ENCODE measurements at regions not wholly inside any gene's neighbourhood (a gene's known extent, or its start where the extent isn't known, plus 50 kb on each side); places are given as distances from the start of the nearest gene placed in this dataset.

- no peak for DNase-seq
Measured at GRCh38 chr16:62692685-62693084, 656.4 kb upstream of the CDH8 start.

DNA sequence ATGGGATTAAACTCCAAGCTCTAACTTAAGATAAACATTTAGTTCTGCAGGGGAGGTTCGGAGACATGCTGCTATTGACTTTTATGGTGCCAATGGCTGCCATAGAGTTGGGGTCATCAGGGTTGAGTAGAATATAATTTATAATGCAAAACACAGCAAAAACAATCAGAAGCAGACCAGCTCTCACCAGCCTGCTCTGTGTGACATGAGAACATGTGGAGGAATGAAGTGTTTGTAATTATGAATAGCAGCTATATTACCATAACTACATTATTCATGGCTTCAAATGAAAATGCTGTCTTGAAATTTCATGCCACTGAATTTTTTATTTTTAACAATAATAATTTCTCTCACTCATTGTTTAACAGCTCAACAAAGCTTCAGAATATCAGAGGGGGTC is 645.6 kb upstream of the CDH8 start:
- DNase-seq: no peak

GRCh38 chr16:62678796-62679195 is 642.6 kb upstream of the CDH8 start:
- no peak for DNase-seq

- no peak for DNase-seq
Measured at GRCh38 chr16:62676306-62676705, 640.1 kb upstream of the CDH8 start.

DNA sequence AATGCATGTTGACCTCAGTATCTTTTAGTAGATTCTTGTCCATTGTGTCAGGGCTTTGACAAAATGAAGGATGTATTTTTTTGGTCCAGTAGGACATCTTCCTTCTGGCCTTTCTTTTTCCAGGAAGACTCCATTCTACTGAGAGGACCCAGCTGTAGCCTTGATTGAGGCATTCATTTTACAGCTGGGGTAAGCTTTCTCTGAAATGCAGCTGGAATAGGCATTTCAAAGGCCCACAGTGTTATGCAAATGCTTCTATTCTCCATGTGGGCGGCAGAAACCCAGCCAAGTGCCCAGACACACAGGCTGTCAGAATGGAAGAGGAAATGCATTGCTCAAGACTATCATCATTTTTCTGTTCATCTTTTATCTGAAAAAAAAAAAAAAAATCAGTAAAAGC is 629.0 kb upstream of the CDH8 start:
- no peak for DNase-seq

DNA sequence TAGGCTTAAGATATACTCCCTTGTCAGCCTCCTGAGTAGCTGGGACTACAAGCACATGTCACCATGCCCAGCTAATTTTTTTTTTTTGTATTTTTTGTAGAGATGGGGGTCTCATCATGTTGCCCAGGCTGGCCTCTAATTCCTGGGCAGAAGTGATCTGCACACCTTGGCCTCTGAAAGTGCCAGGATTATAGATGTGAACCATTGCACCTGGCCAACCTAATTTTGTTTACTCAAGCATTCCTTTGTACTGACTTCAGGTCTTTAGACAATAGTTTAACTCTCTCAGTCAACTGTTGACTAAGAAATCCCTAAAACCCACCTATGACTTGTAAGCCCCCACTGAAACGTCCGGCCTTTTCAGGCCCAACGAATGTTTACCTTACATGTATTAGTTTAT is 628.3 kb upstream of the CDH8 start:
- DNase-seq: no peak

DNA sequence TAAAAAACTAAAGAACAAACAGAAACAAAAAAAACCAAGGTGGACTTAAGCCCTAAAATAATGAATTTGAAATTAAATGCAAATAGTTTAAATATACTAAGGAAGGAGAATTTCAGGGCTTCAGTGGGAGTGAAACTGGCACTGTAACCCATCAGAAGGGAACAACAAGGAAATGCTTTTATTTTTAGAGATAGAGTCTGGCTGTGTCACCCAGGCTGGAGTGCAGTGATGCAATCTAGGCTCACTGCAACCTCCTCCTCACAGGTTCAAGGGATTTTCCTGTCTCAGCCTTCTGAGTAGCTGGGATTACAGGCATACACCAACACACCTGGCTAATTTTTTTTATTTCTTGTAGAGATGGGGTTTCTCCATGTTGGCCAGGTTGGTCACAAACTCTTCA is 625.2 kb upstream of the CDH8 start:
- DNase-seq: no peak

GRCh38 chr16:62657116-62657515 is 620.9 kb upstream of the CDH8 start:
- no peak for DNase-seq

DNA sequence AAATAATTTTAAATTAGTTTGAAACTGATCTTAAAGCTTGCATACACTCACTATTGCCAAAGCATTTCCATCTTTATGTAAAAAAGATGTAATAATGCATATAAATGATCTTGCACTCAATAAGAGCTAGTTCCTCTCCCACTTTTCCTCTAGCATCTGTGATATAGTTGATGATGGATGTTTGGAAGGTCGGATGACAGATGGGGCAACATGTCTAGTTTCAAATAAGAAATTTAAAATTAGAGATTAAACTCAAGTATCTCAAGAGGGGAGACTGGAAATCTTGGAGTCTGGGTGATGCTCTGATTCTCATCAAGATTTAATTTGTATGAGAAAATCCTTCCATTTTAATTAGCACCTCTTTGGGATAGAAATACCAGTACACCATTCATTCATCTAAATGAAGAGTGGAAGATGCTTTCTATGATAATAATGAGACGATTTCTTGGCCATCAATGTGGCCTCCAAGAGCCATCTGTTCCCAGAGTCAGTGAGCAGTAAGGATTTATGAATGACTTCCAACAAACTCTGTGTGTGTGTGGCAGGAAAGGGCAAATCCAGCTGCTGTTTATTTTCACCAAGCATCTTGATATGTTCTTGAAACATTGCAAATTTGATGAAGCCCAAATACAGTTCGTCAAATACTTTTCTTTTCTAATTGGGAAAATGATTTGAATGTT is 616.3 kb upstream of the CDH8 start:
- DNase-seq: no peak

GRCh38 chr16:62648256-62648655 is 612.0 kb upstream of the CDH8 start:
- DNase-seq: no peak

DNA sequence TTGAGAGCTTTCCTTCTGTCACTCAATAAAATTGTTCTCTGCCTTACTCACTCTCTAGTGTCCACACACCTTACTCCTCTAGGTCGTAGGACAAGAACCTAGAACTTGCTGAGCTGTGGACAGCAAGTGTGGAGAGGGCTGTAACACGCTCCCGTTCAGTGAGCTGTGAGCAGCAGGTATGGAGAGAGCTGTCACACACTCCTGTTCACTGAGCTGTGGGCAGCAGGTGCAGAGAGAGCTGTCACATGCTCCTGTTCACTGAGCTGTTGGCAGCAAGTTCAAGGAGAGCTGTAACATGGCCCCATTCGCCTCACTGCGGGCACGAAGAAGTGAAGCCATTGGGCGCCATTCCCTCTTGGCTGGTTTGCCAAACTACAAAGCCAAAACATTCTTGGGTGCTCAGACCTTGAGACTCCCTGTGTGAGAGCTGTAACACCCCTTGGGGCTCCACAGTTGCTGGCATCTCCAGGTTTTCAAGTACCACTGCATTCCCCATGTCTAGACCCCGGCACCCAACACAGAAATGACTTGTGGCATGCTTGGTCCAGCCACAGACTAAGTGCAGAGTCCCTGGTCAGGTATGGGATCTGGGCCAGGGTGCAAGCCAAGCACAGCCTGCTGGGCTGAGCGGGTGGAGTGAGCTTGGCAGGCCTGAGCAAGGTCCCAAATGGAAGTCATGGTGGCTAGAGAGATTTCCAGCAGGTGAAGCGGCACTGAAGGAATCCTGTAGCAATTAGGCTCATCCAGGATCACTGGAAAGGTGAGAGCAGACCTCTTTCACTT is 608.0 kb upstream of the CDH8 start:
- no peak for DNase-seq

- no peak for DNase-seq
Measured at GRCh38 chr16:62642677-62643076, 606.4 kb upstream of the CDH8 start.

DNA sequence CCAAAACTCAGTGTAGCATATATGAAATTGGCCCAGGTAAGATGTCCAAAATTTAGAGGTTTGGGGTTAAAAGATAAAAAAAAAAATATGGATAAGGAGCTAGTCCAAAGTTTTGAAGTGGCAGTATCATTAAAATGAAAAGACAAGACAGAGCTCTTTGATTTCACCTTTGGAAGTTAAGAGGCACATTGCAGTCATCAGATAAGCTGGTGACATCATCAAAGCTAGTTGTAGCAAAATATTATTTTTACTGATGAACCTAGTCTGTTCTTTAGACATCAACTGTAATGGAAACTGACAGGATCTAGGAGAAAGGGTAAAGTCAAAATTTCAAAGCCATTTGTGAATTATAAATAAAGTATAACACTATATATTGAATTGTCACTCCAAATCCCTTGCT is 603.7 kb upstream of the CDH8 start:
- no peak for DNase-seq

- no peak for DNase-seq
Measured at GRCh38 chr16:62638964-62639870, 603.0 kb upstream of the CDH8 start.

GRCh38 chr16:62638324-62638911 is 602.2 kb upstream of the CDH8 start:
- DNase-seq: no peak

DNA sequence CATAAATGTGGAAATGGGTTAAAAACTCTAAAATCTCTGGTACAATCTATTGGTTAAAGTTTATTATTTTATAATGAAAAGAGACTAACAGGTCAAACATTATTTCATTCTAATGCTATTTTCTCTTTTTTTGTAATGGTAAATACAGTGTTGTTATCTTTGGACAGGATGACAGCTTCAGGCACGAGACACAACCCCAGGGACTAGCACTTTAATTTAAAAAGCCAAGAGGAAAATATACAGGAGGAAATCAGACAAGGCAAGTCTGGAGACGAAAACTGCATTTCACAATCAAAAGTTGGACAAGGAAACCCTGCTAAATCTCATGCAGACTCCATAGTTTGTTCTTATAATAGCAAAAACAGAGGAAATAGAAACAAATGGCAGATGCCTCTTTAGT is 589.1 kb upstream of the CDH8 start:
- DNase-seq: no peak

- DNase-seq: no peak
Measured at GRCh38 chr16:62620275-62620674, 584.0 kb upstream of the CDH8 start.

- DNase-seq: no peak
Measured at GRCh38 chr16:62615526-62615925, 579.3 kb upstream of the CDH8 start.

DNA sequence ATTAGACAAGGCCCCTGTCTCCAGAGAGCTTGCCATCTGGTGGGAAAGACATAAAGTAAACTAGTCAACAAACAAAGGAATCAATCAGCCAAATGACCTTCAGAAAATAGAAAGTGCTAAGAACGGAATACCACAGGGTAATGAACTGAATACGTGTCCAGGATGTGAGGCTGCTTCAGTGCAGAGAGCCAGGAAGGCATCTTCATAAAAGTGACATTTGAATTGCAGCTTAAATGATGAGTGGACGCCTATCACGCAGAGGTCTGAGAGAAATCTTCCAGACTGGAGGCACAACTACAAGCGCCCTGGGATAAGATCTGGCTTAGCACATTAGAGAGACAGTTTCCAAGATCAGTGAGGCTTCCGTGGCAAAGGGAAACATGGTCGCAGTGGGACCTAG is 574.1 kb upstream of the CDH8 start:
- no peak for DNase-seq

GRCh38 chr16:62602790-62603189 is 566.6 kb upstream of the CDH8 start:
- no peak for DNase-seq

DNA sequence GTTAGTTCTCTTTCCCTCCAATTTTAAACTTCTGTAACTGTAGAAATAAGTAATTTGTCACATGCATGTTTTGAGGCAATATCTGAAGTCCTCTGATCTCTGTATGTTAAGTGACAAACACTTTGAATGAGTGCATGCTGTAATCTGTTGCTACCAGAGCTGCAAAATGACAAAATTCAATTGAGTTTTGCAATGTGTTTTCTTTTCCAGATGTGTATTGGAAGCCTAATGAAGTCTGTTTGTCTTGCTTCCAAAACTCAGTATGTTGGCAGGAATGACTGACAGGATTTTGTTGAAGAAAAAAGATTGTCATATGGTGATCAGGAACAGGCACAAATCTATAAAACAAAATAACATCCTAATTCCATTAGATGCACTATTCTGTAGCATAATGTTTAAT is 561.6 kb upstream of the CDH8 start:
- no peak for DNase-seq

DNA sequence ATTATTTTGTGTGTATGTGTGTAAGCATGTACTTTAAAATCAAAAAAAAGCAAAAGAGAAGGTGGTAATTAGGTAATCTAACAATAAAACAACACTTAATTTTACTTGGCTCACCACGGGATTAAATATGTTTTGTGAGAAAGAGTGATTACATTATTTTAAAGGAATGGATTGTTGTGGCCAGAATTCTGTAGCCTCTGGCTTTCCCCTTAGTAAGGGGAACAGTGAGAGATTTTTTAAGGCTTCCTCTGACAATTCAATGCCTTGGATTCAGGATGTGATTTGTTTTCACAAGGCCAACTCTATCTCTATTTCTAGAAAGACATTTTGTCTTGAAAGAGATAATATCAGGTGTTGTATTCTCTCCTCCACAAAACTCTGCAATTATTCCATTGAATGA is 560.3 kb upstream of the CDH8 start:
- no peak for DNase-seq

DNA sequence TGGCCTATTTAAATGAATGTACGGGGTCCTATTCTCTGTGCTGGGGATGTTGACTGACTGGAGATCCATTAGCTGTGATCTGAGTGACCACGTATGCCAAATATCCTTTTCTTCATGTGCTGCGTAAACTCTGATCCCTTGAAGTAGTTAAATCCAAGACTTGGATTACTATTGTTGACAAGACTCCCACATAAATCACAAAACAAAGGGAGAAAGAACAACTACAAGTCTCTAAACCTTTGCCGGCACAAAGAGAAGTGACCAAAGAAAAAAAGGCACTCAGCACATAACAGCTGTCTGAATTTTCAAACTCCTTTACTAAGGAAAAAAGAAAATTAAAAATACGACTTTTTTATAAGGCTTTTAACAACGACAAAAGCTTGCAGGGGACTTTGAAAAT is 559.9 kb upstream of the CDH8 start:
- DNase-seq: no peak
